ENCODE measurements at regions not wholly inside any gene's neighbourhood (a gene's known extent, or its start where the extent isn't known, plus 50 kb on each side); places are given as distances from the start of the nearest gene placed in this dataset.

- TF ChIP-seq POLR2AphosphoS5 (IDR thresholded peaks at IDR 0.05) (no peak), CTCF (IDR thresholded peaks at IDR 0.05) (no peak)
Measured at GRCh38 chr5:12013351-12013750, 109.1 kb upstream of the CTNND2 start.

Measured in breast epithelium (tissue), 3 donors.